B cell (primary cell): ENCODE measurements at regions not wholly inside any gene's neighbourhood (a gene's known extent, or its start where the extent isn't known, plus 50 kb on each side); places are given as distances from the start of the nearest gene placed in this dataset.

ENCODE experiments used
- ATAC-seq: fragments of 200-7000 bp; cut with Tn5 transposase; one replicate; pipeline ENCODE4 v1.10.0; 2021; ENCODE audit warnings: low read depth, mild to moderate bottlenecking, moderate number of reproducible peaks, moderate library complexity
- CTCF ChIA-PET: fragments of 350-600 bp; sonication (Branson Sonifier 250); formaldehyde crosslinking; loops from one replicate; lab custom pipeline; 2021; ENCODE audit warnings: antibody characterized with exemption, inconsistent platforms; lab: Charles Lee
- POLR2A ChIA-PET: fragments of 350-600 bp; sonication (Branson Sonifier 250); formaldehyde crosslinking; loops from one replicate; lab custom pipeline; 2021; ENCODE audit warnings: antibody characterized with exemption; lab: Charles Lee
- DNase-seq: peaks from one replicate; pipeline ENCODE4 v3.0.0; 2013
- H2AFZ ChIP-seq: 2 replicates; pipeline ENCODE4 v1.6.1; 2012; ENCODE audit warnings: mild to moderate bottlenecking, low read depth, low read length; ENCODE audit not compliant: insufficient read depth, poor library complexity, severe bottlenecking
- H3K27ac ChIP-seq, 2 donors: 1 replicate in 1 of 2; 2 replicates in 1 of 2; pipeline ENCODE4 v1.5.1; 2012 to 2013; ENCODE audit warnings: low read length in 2 of 2, mild to moderate bottlenecking in 2 of 2, moderate library complexity in 1 of 2
- H3K27me3 ChIP-seq, 4 experiments: fragments of 200-600 bp in 1 of 4; sonication (generic) in 1 of 4; replicated peaks in 1 of 4; 1 replicate in 2 of 4; 2 replicates in 2 of 4; pipeline versions ENCODE4 v1.6.1 to v1.7.0; 2013 to 2016; ENCODE audit warnings: low read length in 3 of 4, mild to moderate bottlenecking in 2 of 4, mixed read lengths in 1 of 4, moderate library complexity in 1 of 4; ENCODE audit not compliant: insufficient read depth in 4 of 4, control insufficient read depth in 3 of 4; ENCODE audit errors: control extremely low read depth in 1 of 4
- H3K36me3 ChIP-seq, 2 experiments: replicated peaks in 1 of 2; 1 replicate in 1 of 2; 2 replicates in 1 of 2; pipeline versions ENCODE4 v1.6.1 to v1.7.1; 2013; ENCODE audit warnings: low read length in 1 of 2; ENCODE audit not compliant: insufficient read depth in 2 of 2, control insufficient read depth in 1 of 2; ENCODE audit errors: control extremely low read depth in 1 of 2, extremely low read depth in 1 of 2
- H3K4me1 ChIP-seq, 2 donors: fragments of 200-600 bp in 1 of 2; sonication (generic) in 1 of 2; 1 replicate in 1 of 2; 2 replicates in 1 of 2; pipeline versions ENCODE4 v1.5.1 to v1.6.1; 2013 to 2017; ENCODE audit warnings: low read length in 2 of 2; ENCODE audit not compliant: control insufficient read depth in 2 of 2, insufficient read depth in 2 of 2
- H3K4me2 ChIP-seq: replicated peaks from 2 replicates; pipeline ENCODE3; 2012; ENCODE audit warnings: mild to moderate bottlenecking, low read depth, low read length; ENCODE audit not compliant: poor library complexity, severe bottlenecking
- H3K4me3 ChIP-seq, 5 experiments: fragments of 200-600 bp in 1 of 5; sonication (generic) in 1 of 5; 1 replicate in 3 of 5; 2 replicates in 2 of 5; pipeline versions ENCODE4 v1.5.1 to v1.7.0; 2011 to 2016; ENCODE audit warnings: low read length in 4 of 5, mild to moderate bottlenecking in 4 of 5, low read depth in 2 of 5, control low read depth in 1 of 5, moderate library complexity in 1 of 5; ENCODE audit not compliant: insufficient read depth in 1 of 5; ENCODE audit errors: control extremely low read depth in 1 of 5, extremely low read depth in 1 of 5
- H3K79me2 ChIP-seq: fragments of 200-600 bp; sonication (generic); one replicate; pipeline ENCODE4 v1.6.0; 2016; ENCODE audit warnings: low read length; ENCODE audit not compliant: control insufficient read depth, insufficient read depth
- H3K9ac ChIP-seq: fragments of 200-600 bp; sonication (generic); 2 replicates; pipeline ENCODE4 v1.6.1; 2017; ENCODE audit warnings: mild to moderate bottlenecking, low read length, moderate library complexity
- H3K9me3 ChIP-seq, 3 donors: one replicate each; pipeline versions ENCODE4 v1.6.1 to v1.7.1; 2013; ENCODE audit warnings: low read length in 2 of 3; ENCODE audit not compliant: control insufficient read depth in 2 of 3, insufficient read depth in 1 of 3; ENCODE audit errors: control extremely low read depth in 1 of 3
- H4K20me1 ChIP-seq: 2 replicates; pipeline ENCODE4 v1.6.0; 2012; ENCODE audit warnings: mild to moderate bottlenecking, low read length; ENCODE audit not compliant: insufficient read depth, control insufficient read depth, poor library complexity, severe bottlenecking
- H3K27ac Mint-ChIP-seq: one replicate; pipeline ENCODE4 v1.8.0; 2021; ENCODE audit warnings: mixed read lengths
- H3K27me3 Mint-ChIP-seq: one replicate; pipeline ENCODE4 v1.8.0; 2021; ENCODE audit warnings: mixed read lengths
- H3K4me1 Mint-ChIP-seq: one replicate; pipeline ENCODE4 v1.8.0; 2021; ENCODE audit warnings: mixed read lengths
- H3K4me3 Mint-ChIP-seq: one replicate; pipeline ENCODE4 v1.8.0; 2021; ENCODE audit warnings: mixed read lengths
- H3K9me3 Mint-ChIP-seq: one replicate; pipeline ENCODE4 v1.8.0; 2022; ENCODE audit warnings: mixed read lengths; ENCODE audit not compliant: insufficient read depth
- CTCF ChIP-seq: fragments of 200-600 bp; IDR thresholded peaks from one replicate; pipeline ENCODE4 v1.8.0; 2022; ENCODE audit warnings: antibody characterized with exemption, mild to moderate bottlenecking
- EZH2 ChIP-seq: IDR thresholded peaks from 2 replicates; pipeline ENCODE4 v1.6.1; 2012; ENCODE audit warnings: borderline replicate concordance, low read depth, mild to moderate bottlenecking, moderate library complexity, low read length; ENCODE audit not compliant: insufficient read depth, poor library complexity, severe bottlenecking
- WGBS: methylation state at CpG from one replicate; pipeline ENCODE4 v1.1.5; 2013; ENCODE audit warnings: missing lambda C conversion rate; ENCODE audit not compliant: insufficient coverage; 5-methylcytosine and 5-hydroxymethylcytosine counted together
- intact Hi-C: fragments of 100-400 bp; cut with micrococcal nuclease; formaldehyde crosslinking; loops from one replicate; pipeline ENCODE4 v1.10.0; 2022

- no peak for ATAC-seq
- intact Hi-C loops, result no loop called here
- Mint-ChIP-seq H3K27me3 (no peaks in the 10 kb centered on the region), H3K4me3 (no peak overlapping the region), H3K4me1 (no peaks in the 10 kb centered on the region), H3K27ac (no peak overlapping the region), H3K9me3 (peaks cover 2% of the 10 kb centered on the region)
- no peaks in the 10 kb centered on the region for H3K4me1 ChIP-seq
- no peak overlapping the region for H3K4me3 ChIP-seq
- WGBS, result 0% methylated on average over 1 of the region's 2 CpGs
- no peak overlapping the region for H3K27ac ChIP-seq
- no peaks in the 10 kb centered on the region for H4K20me1 ChIP-seq
- no peak overlapping the region for H2AFZ ChIP-seq
- no peaks in the 10 kb centered on the region for H3K36me3 ChIP-seq
- no peak overlapping the region for H3K9ac ChIP-seq
- DNase-seq, result no peak
- CTCF ChIA-PET, result no interaction called here
- no peak overlapping the region for H3K4me2 ChIP-seq
- POLR2A ChIA-PET, result no interaction called here
- TF ChIP-seq EZH2 (no peak), CTCF (no peak)
- no peaks in the 10 kb centered on the region for H3K27me3 ChIP-seq
- H3K9me3 ChIP-seq, result peaks cover 0 to 8% (median 0%) of the 10 kb centered on the region in 3 donors
- no peaks in the 10 kb centered on the region for H3K79me2 ChIP-seq
Observed at GRCh38 chr7:63918986-63919385, 79.7 kb upstream of the ZNF722 start.

DNA sequence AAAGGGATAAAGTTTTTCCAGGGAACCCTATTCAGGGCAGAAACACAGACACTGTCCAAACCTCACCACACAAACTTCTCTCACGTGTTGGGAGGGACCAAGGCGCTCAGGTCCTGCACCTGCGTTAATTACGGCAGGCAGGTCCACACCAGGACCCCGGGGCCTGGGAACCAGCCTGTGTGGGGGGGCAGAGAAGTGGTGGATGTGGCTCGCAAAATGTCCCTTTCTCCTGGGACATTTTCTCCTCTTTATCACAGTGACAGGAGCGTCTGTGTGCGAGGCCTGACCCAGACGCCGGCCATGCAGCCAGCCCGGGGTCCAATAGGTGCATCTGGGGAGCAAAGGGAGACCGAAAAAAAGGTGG lies 73.4 kb upstream of the ZNF722 start:
- intact Hi-C loops, result loop anchor here (5.0 kb wide), 2 partner anchors 1082 to 1447 kb away; partner anchors contain the start of genes ERV3-1 and ZNF92
- Histone ChIP-seq H3K4me1 (peaks cover 0 to 11% of the 10 kb centered on the region in 2 donors), H3K4me3 (peak overlapping the region in 4 of 5 experiments; percentile 70 to 87 (median 76)), H3K79me2 (no peaks in the 10 kb centered on the region), H2AFZ (peak overlapping the region; percentile 96), H3K4me2 (peak overlapping the region; percentile 78), H4K20me1 (no peaks in the 10 kb centered on the region), H3K27ac (peak overlapping the region; percentile 84 to 85), H3K27me3 (no peaks in the 10 kb centered on the region), H3K9me3 (peaks cover 0 to 31% (median 0%) of the 10 kb centered on the region in 3 donors), H3K36me3 (no peaks in the 10 kb centered on the region), H3K9ac (peak overlapping the region; percentile 83)
- Mint-ChIP-seq H3K9me3 (no peaks in the 10 kb centered on the region), H3K27ac (peak overlapping the region; percentile 96), H3K4me3 (peak overlapping the region; percentile 93), H3K4me1 (peaks cover 3% of the 10 kb centered on the region), H3K27me3 (no peaks in the 10 kb centered on the region)
- no peak for DNase-seq
- TF ChIP-seq EZH2 (no peak), CTCF (no peak)
- 13% methylated on average over 6 of the region's 12 CpGs for WGBS
- ATAC-seq, result no peak
- POLR2A ChIA-PET, result interaction anchor here (1.0 to 1.3 kb wide), 3 partner anchors 25 to 1081 kb away, joined by 3 to 8 read pairs (median 4); partner anchors contain the start of genes ERV3-1 and ZNF736
- CTCF ChIA-PET, result interaction anchor here (2.0 kb wide), 1 partner anchor 24 kb away, joined by 10 read pairs; no protein-coding TSS in a partner anchor
